ENCODE measurements at regions not wholly inside any gene's neighbourhood (a gene's known extent, or its start where the extent isn't known, plus 50 kb on each side); places are given as distances from the start of the nearest gene placed in this dataset.

DNA sequence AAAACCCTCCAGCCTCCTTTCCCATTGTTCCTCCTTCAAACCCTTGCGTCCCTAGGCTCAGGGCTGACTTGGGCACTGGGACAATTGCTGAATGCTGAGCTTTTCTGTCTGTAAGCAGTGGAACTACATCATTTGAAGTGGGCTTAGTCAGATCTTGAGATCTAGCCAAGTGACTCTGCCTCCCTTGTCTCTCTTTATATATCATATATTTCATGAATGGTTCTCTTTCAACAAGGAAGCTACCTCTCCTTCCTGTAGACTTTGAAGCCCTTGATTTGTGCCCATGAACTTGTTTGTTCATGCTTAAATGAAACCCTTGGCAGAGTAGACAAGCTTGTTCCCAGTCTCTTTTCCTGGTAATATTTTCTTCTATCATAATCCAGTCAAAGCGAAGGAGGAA, 60.0 kb upstream of the KIF13A start:
- WGBS (ENCODE audit: insufficient coverage) = no CpG with 5 or more reads among the region's 2 CpGs
- CTCF ChIA-PET = no interaction called here

DNA sequence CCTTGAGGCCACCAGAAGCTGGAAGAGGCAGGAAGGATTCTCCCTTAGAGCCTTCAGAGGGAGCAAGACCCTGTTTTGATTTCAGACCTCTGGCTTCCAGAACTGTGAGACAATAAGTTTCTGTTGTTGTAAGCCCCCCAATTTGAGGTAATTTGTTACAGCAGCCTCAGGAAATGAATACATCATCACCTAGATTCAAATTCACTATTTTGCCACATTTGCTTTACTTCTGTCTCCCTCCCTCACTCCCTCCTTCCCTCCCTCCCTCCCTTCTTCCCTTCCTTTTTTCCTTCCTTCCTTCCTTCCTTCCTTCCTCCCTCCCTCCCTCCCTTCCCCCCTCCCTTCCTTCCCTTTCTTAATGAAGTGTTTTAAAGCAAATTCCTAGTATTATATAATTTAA, 58.1 kb upstream of the KIF13A start:
- Mint-ChIP-seq H3K4me1 (no peaks in the 10 kb centered on the region), H3K27me3 (peaks cover 3% of the 10 kb centered on the region), H3K27ac (no peak overlapping the region), H3K9me3 (ENCODE audit: insufficient read depth) (no peaks in the 10 kb centered on the region), H3K4me3 (no peak overlapping the region)
- Histone ChIP-seq H3K27ac (ENCODE audit: low read length in 2 of 2) (no peak overlapping the region), H3K4me1 (ENCODE audit: control insufficient read depth in 2 of 2, insufficient read depth in 2 of 2, low read length in 2 of 2) (no peaks in the 10 kb centered on the region), H3K9ac (ENCODE audit: low read length) (no peak overlapping the region), H3K79me2 (ENCODE audit: control insufficient read depth, insufficient read depth, low read length) (no peaks in the 10 kb centered on the region), H3K9me3 (ENCODE audit: control extremely low read depth in 1 of 3, control insufficient read depth in 2 of 3, insufficient read depth in 1 of 3, low read length in 2 of 3) (no peaks in the 10 kb centered on the region), H3K4me2 (replicated peaks; ENCODE audit: low read depth, low read length, poor library complexity, severe bottlenecking) (no peak overlapping the region), H3K4me3 (ENCODE audit: control extremely low read depth in 1 of 5, extremely low read depth in 1 of 5, insufficient read depth in 1 of 5, low read depth in 2 of 5, low read length in 4 of 5) (no peak overlapping the region), H3K36me3 (replicated peaks in 1 of 2; ENCODE audit: control extremely low read depth in 1 of 2, control insufficient read depth in 1 of 2, extremely low read depth in 1 of 2, insufficient read depth in 2 of 2, low read length in 1 of 2) (no peaks in the 10 kb centered on the region), H4K20me1 (ENCODE audit: control insufficient read depth, insufficient read depth, low read length, poor library complexity, severe bottlenecking) (no peaks in the 10 kb centered on the region), H2AFZ (ENCODE audit: insufficient read depth, low read depth, low read length, poor library complexity, severe bottlenecking) (no peak overlapping the region), H3K27me3 (replicated peaks in 1 of 4; ENCODE audit: control extremely low read depth in 1 of 4, control insufficient read depth in 3 of 4, insufficient read depth in 4 of 4, low read length in 3 of 4) (no peaks in the 10 kb centered on the region)
- no peak for ATAC-seq (ENCODE audit: low read depth)
- TF ChIP-seq, protein P1, sequence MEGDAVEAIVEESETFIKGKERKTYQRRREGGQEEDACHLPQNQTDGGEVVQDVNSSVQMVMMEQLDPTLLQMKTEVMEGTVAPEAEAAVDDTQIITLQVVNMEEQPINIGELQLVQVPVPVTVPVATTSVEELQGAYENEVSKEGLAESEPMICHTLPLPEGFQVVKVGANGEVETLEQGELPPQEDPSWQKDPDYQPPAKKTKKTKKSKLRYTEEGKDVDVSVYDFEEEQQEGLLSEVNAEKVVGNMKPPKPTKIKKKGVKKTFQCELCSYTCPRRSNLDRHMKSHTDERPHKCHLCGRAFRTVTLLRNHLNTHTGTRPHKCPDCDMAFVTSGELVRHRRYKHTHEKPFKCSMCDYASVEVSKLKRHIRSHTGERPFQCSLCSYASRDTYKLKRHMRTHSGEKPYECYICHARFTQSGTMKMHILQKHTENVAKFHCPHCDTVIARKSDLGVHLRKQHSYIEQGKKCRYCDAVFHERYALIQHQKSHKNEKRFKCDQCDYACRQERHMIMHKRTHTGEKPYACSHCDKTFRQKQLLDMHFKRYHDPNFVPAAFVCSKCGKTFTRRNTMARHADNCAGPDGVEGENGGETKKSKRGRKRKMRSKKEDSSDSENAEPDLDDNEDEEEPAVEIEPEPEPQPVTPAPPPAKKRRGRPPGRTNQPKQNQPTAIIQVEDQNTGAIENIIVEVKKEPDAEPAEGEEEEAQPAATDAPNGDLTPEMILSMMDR (IDR thresholded peaks at IDR 0.05) = no peak
- TF ChIP-seq EZH2 (IDR thresholded peaks at IDR 0.05; ENCODE audit: borderline replicate concordance, insufficient read depth, low read depth, low read length, poor library complexity, severe bottlenecking) = no peak
- POLR2A ChIA-PET = no interaction called here
- DNase-seq = no peak
- CTCF ChIA-PET = no interaction called here
- intact Hi-C loops (cut with micrococcal nuclease) = no loop called here

More for the DNA sequence above, 60.0 kb upstream of the KIF13A start:
- H3K36me3 ChIP-seq (replicated peaks in 1 of 2; ENCODE audit: control extremely low read depth in 1 of 2, control insufficient read depth in 1 of 2, extremely low read depth in 1 of 2, insufficient read depth in 2 of 2, low read length in 1 of 2) = no peaks in the 10 kb centered on the region
- peaks cover 3% of the 10 kb centered on the region for H3K27me3 Mint-ChIP-seq
- no peak overlapping the region for H2AFZ ChIP-seq (ENCODE audit: insufficient read depth, low read depth, low read length, poor library complexity, severe bottlenecking)
- intact Hi-C loops (cut with micrococcal nuclease) = no loop called here
- no peak overlapping the region for H3K27ac ChIP-seq (ENCODE audit: low read length in 2 of 2)
- H3K4me3 ChIP-seq (ENCODE audit: control extremely low read depth in 1 of 5, extremely low read depth in 1 of 5, insufficient read depth in 1 of 5, low read depth in 2 of 5, low read length in 4 of 5) = no peak overlapping the region
- no peak for TF ChIP-seq EZH2 (IDR thresholded peaks at IDR 0.05; ENCODE audit: borderline replicate concordance, insufficient read depth, low read depth, low read length, poor library complexity, severe bottlenecking)
- TF ChIP-seq, protein P1 (IDR thresholded peaks at IDR 0.05) = no peak
- POLR2A ChIA-PET = no interaction called here
- H3K9me3 Mint-ChIP-seq (ENCODE audit: insufficient read depth) = no peaks in the 10 kb centered on the region
- no peaks in the 10 kb centered on the region for H3K79me2 ChIP-seq (ENCODE audit: control insufficient read depth, insufficient read depth, low read length)
- no peak overlapping the region for H3K4me3 Mint-ChIP-seq
- H3K9ac ChIP-seq (ENCODE audit: low read length) = no peak overlapping the region
- no peak overlapping the region for H3K27ac Mint-ChIP-seq
- H3K9me3 ChIP-seq (ENCODE audit: control extremely low read depth in 1 of 3, control insufficient read depth in 2 of 3, insufficient read depth in 1 of 3, low read length in 2 of 3) = no peaks in the 10 kb centered on the region
- DNase-seq (no peak), ATAC-seq (ENCODE audit: low read depth) (no peak)
- H3K4me1 Mint-ChIP-seq = no peaks in the 10 kb centered on the region
- H4K20me1 ChIP-seq (ENCODE audit: control insufficient read depth, insufficient read depth, low read length, poor library complexity, severe bottlenecking) = no peaks in the 10 kb centered on the region
- no peaks in the 10 kb centered on the region for H3K27me3 ChIP-seq (replicated peaks in 1 of 4; ENCODE audit: control extremely low read depth in 1 of 4, control insufficient read depth in 3 of 4, insufficient read depth in 4 of 4, low read length in 3 of 4)
- H3K4me1 ChIP-seq (ENCODE audit: control insufficient read depth in 2 of 2, insufficient read depth in 2 of 2, low read length in 2 of 2) = no peaks in the 10 kb centered on the region
- no peak overlapping the region for H3K4me2 ChIP-seq (replicated peaks; ENCODE audit: low read depth, low read length, poor library complexity, severe bottlenecking)
